CD4-positive, alpha-beta T cell treated with Interleukin-21 for 1 hour (primary cell): ENCODE measurements at regions not wholly inside any gene's neighbourhood (a gene's known extent, or its start where the extent isn't known, plus 50 kb on each side); places are given as distances from the start of the nearest gene placed in this dataset.
"Not testable (repeated sequence)": the region's sequence is repeated elsewhere in the genome, so short reads cannot be mapped to it uniquely, and the experiment has no call there.

Experiments
- DNase-seq: peaks from one replicate; pipeline ENCODE4 v3.0.0-alpha.2; 2020

GRCh38 chr4:110850461-110851442 lies 227.9 kb upstream of the PITX2 start:
- DNase-seq = no peak

GRCh38 chr4:110851989-110852388 lies 229.1 kb upstream of the PITX2 start:
- DNase-seq = no peak

- no peak for DNase-seq
Observed at GRCh38 chr4:110852793-110853192, 229.9 kb upstream of the PITX2 start.

DNA sequence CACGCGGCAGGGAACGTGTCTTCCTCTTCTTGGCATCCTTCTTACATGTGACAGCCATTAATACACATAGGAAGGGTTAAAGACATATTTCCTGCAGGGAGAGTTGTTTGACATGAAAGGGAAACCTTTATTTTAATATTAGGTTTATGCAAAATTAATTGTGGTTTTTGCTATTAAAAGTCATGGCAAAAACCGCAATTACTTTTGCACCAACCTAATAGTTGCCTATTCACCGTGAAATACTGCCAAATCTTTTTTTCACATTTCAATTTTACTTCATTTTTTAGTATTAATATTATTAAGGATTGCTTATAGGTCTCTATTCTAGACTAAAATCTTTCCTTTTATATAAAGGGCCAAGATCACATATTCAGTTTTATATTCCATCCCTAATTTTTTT lies 230.4 kb upstream of the PITX2 start:
- DNase-seq = no peak

GRCh38 chr4:110854021-110854678 lies 231.3 kb upstream of the PITX2 start:
- no peak for DNase-seq

GRCh38 chr4:110860125-110860524 lies 237.2 kb upstream of the PITX2 start:
- DNase-seq = no peak

GRCh38 chr4:110860901-110861300 lies 238.0 kb upstream of the PITX2 start:
- DNase-seq = no peak

GRCh38 chr4:110865611-110866259 lies 242.9 kb upstream of the PITX2 start:
- no peak for DNase-seq

- DNase-seq = no peak
Observed at GRCh38 chr4:110867251-110867960, 244.5 kb upstream of the PITX2 start.

GRCh38 chr4:110867981-110868720 lies 245.3 kb upstream of the PITX2 start:
- no peak for DNase-seq

DNA sequence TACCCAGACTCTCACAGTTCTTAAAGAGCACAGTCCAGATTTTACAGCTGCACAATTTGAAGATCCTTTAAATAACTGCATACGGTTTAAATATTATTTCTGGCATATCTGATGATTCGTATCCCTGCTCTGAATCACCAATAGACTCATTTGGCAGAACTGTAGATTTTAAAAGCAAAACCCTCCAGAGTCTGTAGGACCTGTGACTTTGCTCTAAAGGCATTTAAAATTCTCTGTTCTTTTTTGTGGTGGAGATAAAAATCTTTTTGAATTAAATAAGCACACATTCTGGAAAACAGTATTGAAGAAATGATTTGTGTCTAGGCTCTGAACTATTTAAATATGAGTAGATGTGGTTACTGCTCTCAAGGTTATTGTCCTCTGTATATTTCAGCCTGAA lies 246.2 kb upstream of the PITX2 start:
- no peak for DNase-seq

DNA sequence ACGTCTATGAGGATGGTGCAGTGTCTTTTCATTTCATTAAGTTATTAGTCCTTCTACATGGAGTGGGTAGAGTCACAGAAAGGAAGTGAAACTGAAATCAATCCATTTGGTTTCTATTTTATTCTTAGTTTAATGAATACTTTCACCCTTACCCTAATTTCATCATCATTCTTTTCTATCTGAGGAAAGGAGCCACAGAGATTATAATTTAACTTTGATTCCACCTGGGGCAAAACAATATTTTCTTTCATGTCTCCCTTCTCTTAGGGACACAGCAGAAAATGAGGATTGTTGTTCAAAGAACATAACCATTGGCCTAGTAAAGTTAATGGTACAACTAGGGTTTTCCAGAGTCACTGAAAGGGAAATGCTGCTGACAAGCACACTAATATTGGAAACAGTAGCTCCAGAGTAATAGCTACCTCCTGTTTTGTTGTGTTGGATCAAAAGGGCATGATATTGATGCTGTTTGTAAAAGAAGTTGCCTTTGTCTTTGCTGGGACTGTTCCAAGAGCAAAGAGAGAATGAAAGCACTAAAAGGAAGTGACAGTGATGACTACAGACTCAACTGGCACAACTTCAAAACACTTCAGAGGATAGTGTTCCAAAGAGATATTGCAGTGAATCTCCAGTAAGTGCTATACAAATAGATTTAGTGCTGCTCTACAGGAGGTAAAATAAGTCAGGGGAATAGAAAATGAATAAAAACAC lies 247.1 kb upstream of the PITX2 start:
- DNase-seq = no peak

DNA sequence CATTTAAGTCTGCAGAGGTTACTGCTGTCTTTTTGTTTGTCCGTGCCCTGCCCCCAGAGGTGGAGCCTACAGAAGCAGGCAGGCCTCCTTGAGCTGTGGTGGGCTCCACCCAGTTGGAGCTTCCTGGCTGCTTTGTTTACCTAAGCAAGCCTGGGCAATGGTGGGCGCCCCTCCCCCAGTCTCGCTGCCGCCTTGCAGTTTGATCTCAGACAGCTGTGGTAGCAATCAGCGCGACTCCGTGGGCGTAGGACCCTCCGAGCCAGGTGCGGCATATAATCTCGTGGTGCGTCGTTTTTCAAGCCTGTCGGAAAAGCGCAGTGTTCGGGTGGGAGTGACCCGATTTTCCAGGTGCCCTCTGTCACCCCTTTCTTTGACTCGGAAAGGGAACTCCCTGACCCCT lies 253.3 kb upstream of the PITX2 start:
- DNase-seq = not testable (repeated sequence)

DNA sequence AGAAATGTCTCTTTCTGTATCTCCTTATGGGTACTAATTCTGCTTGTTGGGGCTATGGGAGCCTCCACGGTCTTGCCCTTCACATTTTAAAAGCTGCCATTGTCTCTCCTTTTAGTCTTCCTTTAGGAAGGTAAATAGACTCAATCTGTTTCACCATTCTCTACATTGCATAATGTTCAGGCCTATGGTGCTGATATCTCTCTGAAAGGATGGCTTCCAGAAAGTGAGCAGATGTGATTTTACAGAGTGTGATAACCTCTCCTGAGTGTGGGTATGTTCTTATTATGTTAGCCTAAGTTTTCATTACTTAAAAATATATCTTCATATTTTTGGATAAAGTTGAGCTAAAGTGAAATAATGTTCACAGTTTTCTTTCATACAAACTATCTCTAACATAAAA lies 254.0 kb upstream of the PITX2 start:
- no peak for DNase-seq

GRCh38 chr4:110877778-110878370 lies 255.0 kb upstream of the PITX2 start:
- no peak for DNase-seq

- no peak for DNase-seq
Observed at GRCh38 chr4:110878413-110878812, 255.5 kb upstream of the PITX2 start.

- DNase-seq = no peak
Observed at GRCh38 chr4:110878956-110879355, 256.1 kb upstream of the PITX2 start.

- DNase-seq = no peak
Observed at GRCh38 chr4:110886270-110886669, 263.4 kb upstream of the PITX2 start.

- DNase-seq = no peak
Observed at GRCh38 chr4:110886856-110887255, 264.0 kb upstream of the PITX2 start.

GRCh38 chr4:110897784-110898183 lies 274.9 kb upstream of the PITX2 start:
- no peak for DNase-seq

DNA sequence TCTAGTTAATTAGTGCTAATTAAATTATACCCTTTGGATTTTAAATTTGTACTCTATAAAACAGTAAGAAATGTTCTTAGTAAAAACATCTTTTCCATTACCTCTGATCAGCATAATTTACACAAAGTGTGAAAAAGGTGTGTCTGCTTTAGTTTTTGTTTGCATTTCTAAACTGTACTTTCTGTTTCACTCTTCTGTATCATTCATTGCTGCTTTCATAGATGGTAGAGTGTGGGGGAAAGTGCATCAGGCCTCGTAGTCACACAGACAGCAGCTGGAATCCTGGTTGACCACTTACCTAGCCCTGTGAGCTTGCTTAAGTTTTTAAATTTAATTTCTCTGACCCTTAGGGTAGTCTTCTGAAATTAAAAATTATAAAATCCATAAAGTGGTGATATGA lies 275.4 kb upstream of the PITX2 start:
- no peak for DNase-seq
